ENCODE measurements at regions not wholly inside any gene's neighbourhood (a gene's known extent, or its start where the extent isn't known, plus 50 kb on each side); places are given as distances from the start of the nearest gene placed in this dataset.

GRCh38 chr7:18408868-18409267, 86.7 kb upstream of the HDAC9 start:
- TF ChIP-seq NFIC (IDR thresholded peaks at IDR 0.05) (no peak), EGR1 (IDR thresholded peaks at IDR 0.05) (no peak), ZBTB7A (IDR thresholded peaks at IDR 0.05; ENCODE audit: low read depth) (no peak), TAF1 (IDR thresholded peaks at IDR 0.05; ENCODE audit: low read depth) (no peak), TCF12 (IDR thresholded peaks at IDR 0.05; ENCODE audit: low read depth) (no peak), USF1 (IDR thresholded peaks at IDR 0.05) (no peak), MAX (IDR thresholded peaks at IDR 0.05) (no peak), CEBPB (IDR thresholded peaks at IDR 0.05) (no peak), CREB1 (IDR thresholded peaks at IDR 0.05; ENCODE audit: low read depth) (no peak), RAD21 (IDR thresholded peaks at IDR 0.05; ENCODE audit: low read depth) (no peak), REST (IDR thresholded peaks at IDR 0.05; ENCODE audit: low read depth) (no peak), YY1 (IDR thresholded peaks at IDR 0.05; ENCODE audit: low read depth) (no peak), EP300 (IDR thresholded peaks at IDR 0.05; ENCODE audit: borderline replicate concordance) (no peak)

GRCh38 chr7:18413447-18413846, 82.1 kb upstream of the HDAC9 start:
- TF ChIP-seq ZBTB7A (IDR thresholded peaks at IDR 0.05; ENCODE audit: low read depth) (no peak), RAD21 (IDR thresholded peaks at IDR 0.05; ENCODE audit: low read depth) (no peak), CEBPB (IDR thresholded peaks at IDR 0.05) (no peak), EGR1 (IDR thresholded peaks at IDR 0.05) (no peak), CREB1 (IDR thresholded peaks at IDR 0.05; ENCODE audit: low read depth) (no peak)

GRCh38 chr7:18414885-18415284, 80.7 kb upstream of the HDAC9 start:
- no peak for TF ChIP-seq YY1 (IDR thresholded peaks at IDR 0.05; ENCODE audit: low read depth)
- no peak for TF ChIP-seq RAD21 (IDR thresholded peaks at IDR 0.05; ENCODE audit: low read depth)
- TF ChIP-seq USF1 (IDR thresholded peaks at IDR 0.05), result no peak
- TF ChIP-seq NFIC (IDR thresholded peaks at IDR 0.05), result no peak
- TF ChIP-seq TCF12 (IDR thresholded peaks at IDR 0.05; ENCODE audit: low read depth), result no peak
- no peak for TF ChIP-seq CREB1 (IDR thresholded peaks at IDR 0.05; ENCODE audit: low read depth)

GRCh38 chr7:18416988-18417387, 78.6 kb upstream of the HDAC9 start:
- TF ChIP-seq EGR1 (IDR thresholded peaks at IDR 0.05), result no peak
- no peak for TF ChIP-seq FOXM1 (IDR thresholded peaks at IDR 0.05; ENCODE audit: borderline replicate concordance, low read depth)
- TF ChIP-seq RAD21 (IDR thresholded peaks at IDR 0.05; ENCODE audit: low read depth), result no peak
- TF ChIP-seq TCF12 (IDR thresholded peaks at IDR 0.05; ENCODE audit: low read depth), result no peak
- no peak for TF ChIP-seq EP300 (IDR thresholded peaks at IDR 0.05; ENCODE audit: borderline replicate concordance)
- TF ChIP-seq CREB1 (IDR thresholded peaks at IDR 0.05; ENCODE audit: low read depth), result no peak
- TF ChIP-seq YY1 (IDR thresholded peaks at IDR 0.05; ENCODE audit: low read depth), result no peak

- TF ChIP-seq FOXM1 (IDR thresholded peaks at IDR 0.05; ENCODE audit: borderline replicate concordance, low read depth), result no peak
- TF ChIP-seq TEAD4 (IDR thresholded peaks at IDR 0.05), result no peak
Observed at GRCh38 chr7:18419456-18419855, 76.1 kb upstream of the HDAC9 start.

- TF ChIP-seq EP300 (IDR thresholded peaks at IDR 0.05; ENCODE audit: borderline replicate concordance) (no peak), REST (IDR thresholded peaks at IDR 0.05; ENCODE audit: low read depth) (no peak), USF1 (IDR thresholded peaks at IDR 0.05) (no peak), FOXM1 (IDR thresholded peaks at IDR 0.05; ENCODE audit: borderline replicate concordance, low read depth) (no peak), TAF1 (IDR thresholded peaks at IDR 0.05; ENCODE audit: low read depth) (no peak), NFIC (IDR thresholded peaks at IDR 0.05) (no peak)
Observed at GRCh38 chr7:18420108-18420507, 75.4 kb upstream of the HDAC9 start.

- TF ChIP-seq EGR1 (IDR thresholded peaks at IDR 0.05) (no peak), REST (IDR thresholded peaks at IDR 0.05; ENCODE audit: low read depth) (no peak), USF1 (IDR thresholded peaks at IDR 0.05) (no peak), FOXM1 (IDR thresholded peaks at IDR 0.05; ENCODE audit: borderline replicate concordance, low read depth) (no peak), TCF12 (IDR thresholded peaks at IDR 0.05; ENCODE audit: low read depth) (0 out of 2 replicates have a peak, but pooled peaks have one; percentile 28), YY1 (IDR thresholded peaks at IDR 0.05; ENCODE audit: low read depth) (no peak), MAX (IDR thresholded peaks at IDR 0.05) (peak; percentile 55; the same call in 1 of the 2 replicates), ZBTB7A (IDR thresholded peaks at IDR 0.05; ENCODE audit: low read depth) (no peak), CEBPB (IDR thresholded peaks at IDR 0.05) (no peak), TEAD4 (IDR thresholded peaks at IDR 0.05) (peak; percentile 80), CREB1 (IDR thresholded peaks at IDR 0.05; ENCODE audit: low read depth) (no peak), TAF1 (IDR thresholded peaks at IDR 0.05; ENCODE audit: low read depth) (no peak), NFIC (IDR thresholded peaks at IDR 0.05) (no peak), RAD21 (IDR thresholded peaks at IDR 0.05; ENCODE audit: low read depth) (no peak), EP300 (IDR thresholded peaks at IDR 0.05; ENCODE audit: borderline replicate concordance) (peak; percentile 36; the same call in 1 of the 2 replicates)
Observed at GRCh38 chr7:18420748-18421147, 74.8 kb upstream of the HDAC9 start.

Measured in Ishikawa (cell line).